GM12874 (cell line): ENCODE measurements at regions not wholly inside any gene's neighbourhood (a gene's known extent, or its start where the extent isn't known, plus 50 kb on each side); places are given as distances from the start of the nearest gene placed in this dataset.

Experiments
- CTCF ChIP-seq: IDR thresholded peaks from 2 replicates; pipeline ENCODE4 v1.5.1; 2011; ENCODE audit warnings: low read depth, mild to moderate bottlenecking, control low read depth, low read length, moderate library complexity; ENCODE audit not compliant: insufficient read depth

DNA sequence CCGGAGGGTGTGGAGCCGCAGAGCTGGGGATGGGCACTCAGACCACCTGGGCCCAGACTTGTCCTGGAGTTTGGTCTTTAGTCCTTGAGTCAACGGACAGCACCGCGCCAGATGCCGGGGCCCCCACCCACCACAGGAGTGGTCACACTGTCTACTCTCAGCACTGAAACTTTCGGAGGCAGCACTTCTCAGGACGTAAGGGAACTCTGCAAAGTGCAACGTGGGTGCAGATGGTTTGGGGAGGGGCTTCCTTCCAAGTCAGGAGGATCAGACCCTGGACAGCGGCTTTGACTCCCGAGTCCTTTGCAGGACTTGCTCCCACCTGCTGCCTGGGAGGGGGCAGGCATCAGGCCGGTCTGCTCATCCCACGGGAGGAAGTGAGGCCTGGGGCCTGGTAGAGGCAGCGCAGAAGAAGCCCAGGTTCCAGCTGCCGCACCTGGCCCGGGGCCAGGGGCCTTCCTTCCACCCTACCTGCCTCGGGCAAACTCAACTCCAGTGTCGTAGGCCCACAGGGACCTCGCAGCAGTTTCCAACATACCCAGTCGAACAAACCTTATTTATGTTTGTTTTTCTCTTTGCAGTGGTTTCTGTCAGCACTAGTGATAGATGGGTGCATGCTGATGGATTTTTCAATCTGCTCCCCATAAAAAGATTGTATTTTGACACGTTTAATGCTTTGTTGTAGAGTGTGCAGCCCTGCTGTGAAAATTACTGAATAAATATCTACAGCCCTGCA lies 149.8 kb upstream of the PPP1R26 start:
- no peak for TF ChIP-seq CTCF

DNA sequence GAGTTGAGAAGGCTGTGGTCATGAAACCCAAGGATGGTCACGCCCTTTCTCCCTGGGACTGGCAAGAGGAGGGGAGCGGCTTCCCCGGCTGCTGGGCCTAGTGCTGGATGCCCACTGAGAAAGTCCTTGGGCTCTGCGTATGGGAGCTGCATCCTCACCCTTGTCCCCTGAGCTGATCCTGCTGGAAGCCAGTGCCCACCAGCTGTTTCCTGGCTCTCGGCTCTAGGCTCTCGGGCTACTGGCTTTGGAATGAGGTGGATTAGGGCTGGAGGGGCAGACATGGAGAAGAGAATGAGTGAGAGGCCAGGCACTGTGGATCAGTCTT lies 149.3 kb upstream of the PPP1R26 start:
- TF ChIP-seq CTCF = no peak

DNA sequence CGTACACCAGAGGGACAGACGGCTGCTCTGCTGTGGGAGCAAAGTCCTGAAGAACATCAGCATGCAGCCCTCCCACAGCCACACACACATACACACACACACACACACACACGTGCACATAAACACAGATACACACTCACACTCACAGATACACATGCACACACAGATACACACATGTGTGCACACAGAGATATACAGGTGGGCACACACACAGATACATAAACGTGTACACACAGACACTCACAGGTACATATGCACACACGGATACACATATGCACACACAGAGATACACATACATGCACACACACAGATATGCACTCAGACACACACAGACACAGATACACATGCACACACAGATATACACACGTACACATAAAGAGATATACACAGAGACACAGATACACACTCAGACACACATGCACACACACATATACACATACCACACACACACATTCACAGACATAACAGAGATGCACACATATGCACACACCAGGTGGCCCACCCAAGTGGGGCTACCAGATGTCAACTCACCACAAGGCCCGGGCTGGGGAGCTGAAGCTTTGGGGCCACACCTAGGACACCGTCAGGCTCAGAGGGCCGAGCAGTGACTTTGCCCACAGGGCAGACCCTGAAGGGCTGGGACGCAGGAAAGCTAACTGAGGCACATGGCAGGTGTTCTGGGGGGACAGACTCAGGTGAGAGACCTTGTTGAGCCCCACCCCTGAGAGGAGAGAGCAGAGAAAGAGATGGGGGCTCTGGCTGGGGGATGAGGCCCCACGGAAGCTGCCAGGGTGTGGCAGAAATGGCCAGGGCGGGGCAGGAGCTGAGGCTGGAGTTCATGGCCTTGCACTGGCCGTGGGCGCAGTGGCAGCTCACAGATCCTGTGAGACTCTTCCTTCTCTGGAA lies 148.6 kb upstream of the PPP1R26 start:
- TF ChIP-seq CTCF = no peak

GRCh38 chr9:135332516-135332915 lies 147.1 kb upstream of the PPP1R26 start:
- TF ChIP-seq CTCF = no peak

GRCh38 chr9:135332979-135333748 lies 146.4 kb upstream of the PPP1R26 start:
- TF ChIP-seq CTCF = no peak

- no peak for TF ChIP-seq CTCF
Observed at GRCh38 chr9:135334953-135335460, 144.6 kb upstream of the PPP1R26 start.

GRCh38 chr9:135335691-135336181 lies 143.8 kb upstream of the PPP1R26 start:
- TF ChIP-seq CTCF = no peak
